HepG2 (cell line): ENCODE measurements at regions not wholly inside any gene's neighbourhood (a gene's known extent, or its start where the extent isn't known, plus 50 kb on each side); places are given as distances from the start of the nearest gene placed in this dataset.
A peak's percentile ranks its signal among the peaks of the same experiment; 100 is the strongest.

ENCODE experiments used
- ATAC-seq: fragments of 200-7000 bp; cut with Tn5 transposase; 3 replicates; pipeline ENCODE4 v1.9.1; 2020; ENCODE audit warnings: mild to moderate bottlenecking, moderate library complexity
- BruUV-seq: library from RNA; stranded (reverse); fragments of 400-500 nt; replicated peaks from 2 replicates; lab custom pipeline; 2021; lab: Mats Ljungman, UMichigan
- CTCF ChIA-PET: fragments of 300-600 bp; formaldehyde crosslinking; extraction: SDS; loops from one replicate; lab custom pipeline; 2021; ENCODE audit warnings: low total read pairs, inconsistent platforms, low intra/inter-chr PET ratio; lab: Yijun Ruan, JAX
- POLR2A ChIA-PET: fragments of 350-600 bp; sonication (Branson Sonifier 250); formaldehyde crosslinking; loops from one replicate; lab custom pipeline; 2020; ENCODE audit warnings: antibody characterized with exemption, inconsistent platforms; lab: Yijun Ruan, JAX
- DNase-seq: peaks from one replicate; pipeline ENCODE4 v3.0.0-alpha.2; 2015; ENCODE audit warnings: low spot score
- FAIRE-seq: peaks from 3 replicates; lab custom pipeline; 2011; peaks lifted over from hg19 to GRCh38; lab: Jason Lieb, UNC
- H2AFZ ChIP-seq: one replicate; pipeline ENCODE4 v1.6.1; 2011; ENCODE audit warnings: low read length, inconsistent platforms
- H3K27ac ChIP-seq: fragments of 300-600 bp; 3 replicates; pipeline ENCODE4 v1.8.0; 2011; ENCODE audit warnings: mixed run types, mild to moderate bottlenecking, mixed read lengths, low read length, inconsistent platforms; ENCODE audit not compliant: insufficient read depth; ENCODE audit errors: extremely low read length
- H3K27me3 ChIP-seq, 2 experiments: fragments of 200-600 bp in 1 of 2; 2 replicates in 1 of 2; 3 replicates in 1 of 2; pipeline versions ENCODE4 v1.6.0 to v1.8.0; 2011; ENCODE audit warnings: low read length in 2 of 2, mild to moderate bottlenecking in 2 of 2, moderate library complexity in 2 of 2, inconsistent platforms in 1 of 2; ENCODE audit not compliant: insufficient read depth in 2 of 2, control insufficient read depth in 1 of 2
- H3K36me3 ChIP-seq, 2 experiments: fragments of 200-600 bp in 1 of 2; replicated peaks in 1 of 2; 2 replicates in 1 of 2; 3 replicates in 1 of 2; pipeline versions ENCODE4 v1.5.1 to v1.8.0; 2011; ENCODE audit warnings: low read length in 2 of 2, inconsistent platforms in 1 of 2; ENCODE audit not compliant: insufficient read depth in 2 of 2, control insufficient read depth in 1 of 2
- H3K4me1 ChIP-seq: 2 replicates; pipeline ENCODE4 v1.5.1; 2012; ENCODE audit warnings: low read length, inconsistent platforms; ENCODE audit not compliant: insufficient read depth
- H3K4me2 ChIP-seq: 2 replicates; pipeline ENCODE4 v1.6.0; 2011; ENCODE audit warnings: low read depth, low read length, inconsistent platforms
- H3K4me3 ChIP-seq, 3 experiments: fragments of 200-600 bp in 1 of 3; sonication (generic), shearing (Covaris generic) in 1 of 3; replicated peaks in 1 of 3; 2 replicates each; pipeline ENCODE4 v1.5.1; 2011 to 2016; ENCODE audit warnings: low read length in 3 of 3, inconsistent platforms in 2 of 3, low read depth in 2 of 3, mild to moderate bottlenecking in 2 of 3, control low read depth in 1 of 3, mixed read lengths in 1 of 3; ENCODE audit not compliant: insufficient read depth in 1 of 3
- H3K79me2 ChIP-seq: one replicate; pipeline ENCODE4 v1.6.1; 2011; ENCODE audit warnings: low read length, inconsistent platforms; ENCODE audit not compliant: insufficient read depth
- H3K9ac ChIP-seq: 2 replicates; pipeline ENCODE4 v1.6.0; 2011; ENCODE audit warnings: mild to moderate bottlenecking, low read depth, low read length, inconsistent platforms; ENCODE audit not compliant: insufficient read depth
- H3K9me3 ChIP-seq: 2 replicates; pipeline ENCODE4 v1.5.1; 2012; ENCODE audit warnings: mild to moderate bottlenecking, low read length
- H4K20me1 ChIP-seq: 2 replicates; pipeline ENCODE4 v1.6.0; 2011; ENCODE audit warnings: inconsistent platforms, mild to moderate bottlenecking, low read length, moderate library complexity; ENCODE audit not compliant: insufficient read depth
- AHR ChIP-seq: IDR thresholded peaks from 2 replicates; pipeline ENCODE4 v1.6.1; 2018; ENCODE audit warnings: missing genetic modification reagents, missing compliant biosample characterization
- BRCA1 ChIP-seq: sonication (generic); formaldehyde crosslinking; IDR thresholded peaks from 2 replicates; pipeline ENCODE4 v1.4.0; 2020; ENCODE audit warnings: missing genetic modification reagents
- CCDC6 ChIP-seq: sonication (generic); formaldehyde crosslinking; IDR thresholded peaks from 2 replicates; pipeline ENCODE4 v1.8.1; 2022; ENCODE audit warnings: mild to moderate bottlenecking, missing genetic modification reagents, moderate library complexity
- EEA1 ChIP-seq: sonication (generic); formaldehyde crosslinking; IDR thresholded peaks from 2 replicates; pipeline ENCODE4 v1.5.1; 2020; ENCODE audit warnings: mild to moderate bottlenecking, missing genetic modification reagents, borderline replicate concordance
- FOSL2 ChIP-seq: sonication (generic); formaldehyde crosslinking; IDR thresholded peaks from 2 replicates; pipeline ENCODE4 v1.4.0; 2020; ENCODE audit warnings: missing genetic modification reagents
- MATR3 ChIP-seq: sonication (generic); formaldehyde crosslinking; IDR thresholded peaks from 2 replicates; pipeline ENCODE4 v1.4.0; 2020; ENCODE audit warnings: missing genetic modification reagents
- PRDM10 ChIP-seq: sonication (generic); formaldehyde crosslinking; IDR thresholded peaks from 2 replicates; pipeline ENCODE4 v1.4.0; 2020; ENCODE audit warnings: low read depth, missing genetic modification reagents
- RXRA ChIP-seq: sonication (generic); formaldehyde crosslinking; IDR thresholded peaks from 2 replicates; pipeline ENCODE4 v1.5.1; 2020; ENCODE audit warnings: missing genetic modification reagents
- SIX4 ChIP-seq: sonication (generic); formaldehyde crosslinking; IDR thresholded peaks from 2 replicates; pipeline ENCODE4 v1.4.0; 2020; ENCODE audit warnings: missing genetic modification reagents
- ZBTB37 ChIP-seq: sonication (generic); formaldehyde crosslinking; IDR thresholded peaks from 2 replicates; pipeline ENCODE4 v1.4.0; 2020; ENCODE audit warnings: mild to moderate bottlenecking, missing genetic modification reagents
- ZMYM4 ChIP-seq: sonication (generic); formaldehyde crosslinking; IDR thresholded peaks from 2 replicates; pipeline ENCODE4 v1.8.1; 2023; ENCODE audit warnings: mild to moderate bottlenecking, missing genetic modification reagents
- ZNF350 ChIP-seq: sonication (generic); formaldehyde crosslinking; IDR thresholded peaks from 2 replicates; pipeline ENCODE4 v1.4.0; 2020; ENCODE audit warnings: mild to moderate bottlenecking, low read depth, missing genetic modification reagents, borderline replicate concordance
- ZNF619 ChIP-seq: sonication (generic); formaldehyde crosslinking; IDR thresholded peaks from 2 replicates; pipeline ENCODE4 v1.4.0; 2020; ENCODE audit warnings: mild to moderate bottlenecking, missing genetic modification reagents
- ZSCAN12 ChIP-seq: sonication (generic); formaldehyde crosslinking; IDR thresholded peaks from 2 replicates; pipeline ENCODE4 v1.9.0; 2021; ENCODE audit warnings: mild to moderate bottlenecking, missing genetic modification reagents
- in situ Hi-C: cut with HindIII; loops from 2 replicates; pipeline ENCODE4 v1.10.0; 2017; ENCODE audit warnings: low pct_unique_long_range_greater_than_20kb; ENCODE audit not compliant: extremely low pct_ligation_motif_present
- intact Hi-C: fragments of 100-400 bp; cut with micrococcal nuclease; formaldehyde crosslinking; loops from one replicate; pipeline ENCODE4 v1.10.0; 2022; ENCODE audit not compliant: unreplicated experiment

DNA sequence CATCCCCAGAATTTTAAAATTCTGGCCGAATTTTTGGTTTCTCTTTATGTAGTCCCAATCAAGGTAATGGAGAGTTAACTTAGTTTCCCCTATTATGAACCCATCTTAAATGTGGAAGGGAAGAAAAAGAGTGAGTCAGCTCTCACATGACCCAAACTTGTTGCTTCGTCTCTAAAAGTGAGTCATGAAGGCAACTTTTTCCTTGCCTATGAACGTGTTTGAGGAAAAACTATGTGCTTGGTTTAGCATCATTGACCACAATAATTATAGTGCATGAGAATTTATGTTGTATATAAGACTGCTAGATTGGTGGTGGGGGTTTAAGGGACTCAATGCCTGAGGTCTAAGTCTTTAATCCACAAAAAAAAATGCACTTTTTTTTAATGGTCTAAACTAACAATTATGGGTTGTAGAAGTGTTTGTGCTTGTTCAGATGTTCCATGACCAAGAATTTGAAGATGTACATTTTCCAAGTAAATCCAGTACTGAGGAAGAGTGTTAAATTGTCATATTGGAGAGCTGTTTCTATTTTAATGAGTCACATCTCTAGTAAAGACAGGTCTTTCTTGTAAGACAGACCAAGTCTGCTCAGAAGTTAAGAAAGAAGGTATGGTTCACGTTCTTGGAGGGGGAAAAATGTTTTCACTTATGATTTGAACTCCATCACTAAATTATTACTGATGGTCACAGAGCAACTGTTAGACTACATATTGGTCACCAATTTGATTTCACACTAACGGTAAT is 409.9 kb upstream of the MARCKS start (continued):
- no peak for TF ChIP-seq ZNF619 (CRISPR knock-in tag)
- peak; percentile 46; the same call in 1 of the 2 replicates for TF ChIP-seq FOSL2 (CRISPR knock-in tag)

DNA sequence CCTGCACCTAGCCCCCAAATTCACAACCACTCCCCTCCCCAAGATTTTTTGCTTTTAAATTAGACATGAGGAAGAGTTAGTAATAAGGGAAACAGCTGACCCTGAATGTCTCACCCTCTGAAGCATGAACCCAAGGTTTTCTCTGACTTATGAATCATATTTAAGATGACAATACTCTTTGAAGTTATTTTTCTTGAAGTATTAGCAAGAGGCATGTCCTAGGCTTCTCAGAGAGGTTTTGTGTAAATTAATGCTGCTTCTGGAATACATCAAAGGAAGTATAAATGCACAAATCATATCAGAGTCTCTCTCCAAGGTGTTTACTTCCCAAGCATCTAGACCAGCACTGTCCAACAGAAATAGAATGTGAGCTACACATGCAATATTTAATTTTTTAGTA is 408.1 kb upstream of the MARCKS start:
- Histone ChIP-seq H3K4me2 (no peak overlapping the region), H2AFZ (no peak overlapping the region), H3K79me2 (no peaks in the 10 kb centered on the region), H3K27ac (no peak overlapping the region), H3K27me3 (no peaks in the 10 kb centered on the region), H3K4me1 (peaks cover 6% of the 10 kb centered on the region; the same call in 1 of the 2 replicates), H3K36me3 (no peaks in the 10 kb centered on the region), H3K9ac (no peak overlapping the region), H3K9me3 (no peaks in the 10 kb centered on the region), H3K4me3 (no peak overlapping the region), H4K20me1 (no peaks in the 10 kb centered on the region)
- BruUV-seq = no TSS peak
- CTCF ChIA-PET = no interaction called here
- in situ Hi-C loops = no loop called here
- intact Hi-C loops = no loop called here
- TF ChIP-seq RXRA (CRISPR knock-in tag) = no peak
- no peak for TF ChIP-seq EEA1 (CRISPR knock-in tag)
- no peak for TF ChIP-seq BRCA1 (CRISPR knock-in tag)
- TF ChIP-seq SIX4 (CRISPR knock-in tag) = no peak
- TF ChIP-seq ZSCAN12 (CRISPR knock-in tag) = no peak
- no peak for TF ChIP-seq AHR (CRISPR knock-in tag)
- TF ChIP-seq ZBTB37 (CRISPR knock-in tag) = no peak
- TF ChIP-seq CCDC6 (CRISPR knock-in tag) = no peak
- TF ChIP-seq MATR3 (CRISPR knock-in tag) = no peak
- TF ChIP-seq ZMYM4 (CRISPR knock-in tag) = no peak
- no peak for TF ChIP-seq PRDM10 (CRISPR knock-in tag)
- no peak for TF ChIP-seq ZNF350 (CRISPR knock-in tag)
- DNase-seq = no peak
- no peak for ATAC-seq
- POLR2A ChIA-PET = no interaction called here
- FAIRE-seq = no peak
